Osteocyte (in vitro differentiated cells): ENCODE measurements at regions not wholly inside any gene's neighbourhood (a gene's known extent, or its start where the extent isn't known, plus 50 kb on each side); places are given as distances from the start of the nearest gene placed in this dataset.

Experiments
- DNase-seq: peaks from one replicate; pipeline ENCODE4 v3.0.0; 2021; ENCODE audit warnings: mixed read lengths; ENCODE audit not compliant: unreplicated experiment; ENCODE audit errors: extremely low spot score
- H3K27ac Mint-ChIP-seq: one replicate; pipeline ENCODE4 v1.8.0; 2021; ENCODE audit warnings: mild to moderate bottlenecking, mixed read lengths; ENCODE audit not compliant: unreplicated experiment
- H3K27me3 Mint-ChIP-seq: one replicate; pipeline ENCODE4 v1.8.0; 2021; ENCODE audit warnings: mixed read lengths; ENCODE audit not compliant: unreplicated experiment
- H3K36me3 Mint-ChIP-seq: one replicate; pipeline ENCODE4 v1.8.0; 2021; ENCODE audit warnings: mixed read lengths; ENCODE audit not compliant: unreplicated experiment
- H3K4me1 Mint-ChIP-seq: one replicate; pipeline ENCODE4 v1.8.0; 2021; ENCODE audit warnings: mixed read lengths; ENCODE audit not compliant: unreplicated experiment
- H3K4me3 Mint-ChIP-seq: one replicate; pipeline ENCODE4 v1.8.0; 2021; ENCODE audit warnings: mild to moderate bottlenecking, moderate library complexity, mixed read lengths; ENCODE audit not compliant: unreplicated experiment
- H3K9me3 Mint-ChIP-seq: one replicate; pipeline ENCODE4 v1.8.0; 2021; ENCODE audit warnings: mixed read lengths; ENCODE audit not compliant: unreplicated experiment
- TF ChIP-seq, protein P1 (sequence below): fragments of 200-600 bp; sonication (generic); IDR thresholded peaks from 2 replicates; pipeline ENCODE4 v1.5.0; 2021; ENCODE audit warnings: antibody characterized with exemption, mild to moderate bottlenecking, moderate library complexity

GRCh38 chr1:190540366-190540765 lies 62.7 kb upstream of the BRINP3 start:
- Mint-ChIP-seq H3K27me3 (no peaks in the 10 kb centered on the region), H3K36me3 (no peaks in the 10 kb centered on the region), H3K4me1 (no peaks in the 10 kb centered on the region), H3K4me3 (no peak overlapping the region), H3K27ac (no peak overlapping the region), H3K9me3 (peaks cover 11% of the 10 kb centered on the region)
- TF ChIP-seq, protein P1, sequence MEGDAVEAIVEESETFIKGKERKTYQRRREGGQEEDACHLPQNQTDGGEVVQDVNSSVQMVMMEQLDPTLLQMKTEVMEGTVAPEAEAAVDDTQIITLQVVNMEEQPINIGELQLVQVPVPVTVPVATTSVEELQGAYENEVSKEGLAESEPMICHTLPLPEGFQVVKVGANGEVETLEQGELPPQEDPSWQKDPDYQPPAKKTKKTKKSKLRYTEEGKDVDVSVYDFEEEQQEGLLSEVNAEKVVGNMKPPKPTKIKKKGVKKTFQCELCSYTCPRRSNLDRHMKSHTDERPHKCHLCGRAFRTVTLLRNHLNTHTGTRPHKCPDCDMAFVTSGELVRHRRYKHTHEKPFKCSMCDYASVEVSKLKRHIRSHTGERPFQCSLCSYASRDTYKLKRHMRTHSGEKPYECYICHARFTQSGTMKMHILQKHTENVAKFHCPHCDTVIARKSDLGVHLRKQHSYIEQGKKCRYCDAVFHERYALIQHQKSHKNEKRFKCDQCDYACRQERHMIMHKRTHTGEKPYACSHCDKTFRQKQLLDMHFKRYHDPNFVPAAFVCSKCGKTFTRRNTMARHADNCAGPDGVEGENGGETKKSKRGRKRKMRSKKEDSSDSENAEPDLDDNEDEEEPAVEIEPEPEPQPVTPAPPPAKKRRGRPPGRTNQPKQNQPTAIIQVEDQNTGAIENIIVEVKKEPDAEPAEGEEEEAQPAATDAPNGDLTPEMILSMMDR = no peak
- no peak for DNase-seq

GRCh38 chr1:190551638-190552037 lies 74.0 kb upstream of the BRINP3 start:
- Mint-ChIP-seq H3K4me3 (no peak overlapping the region), H3K36me3 (peaks cover 2% of the 10 kb centered on the region), H3K27me3 (no peaks in the 10 kb centered on the region), H3K4me1 (peaks cover 3% of the 10 kb centered on the region), H3K9me3 (peaks cover 6% of the 10 kb centered on the region), H3K27ac (no peak overlapping the region)
- no peak for DNase-seq
- TF ChIP-seq, protein P1 = no peak

- no peaks in the 10 kb centered on the region for H3K27me3 Mint-ChIP-seq
- no peaks in the 10 kb centered on the region for H3K36me3 Mint-ChIP-seq
- H3K4me1 Mint-ChIP-seq = no peaks in the 10 kb centered on the region
- peaks cover 11% of the 10 kb centered on the region for H3K9me3 Mint-ChIP-seq
- H3K4me3 Mint-ChIP-seq = no peak overlapping the region
- DNase-seq = no peak
- H3K27ac Mint-ChIP-seq = no peak overlapping the region
- TF ChIP-seq, protein P1 = no peak
Observed at GRCh38 chr1:190560161-190560681, 82.6 kb upstream of the BRINP3 start.

DNA sequence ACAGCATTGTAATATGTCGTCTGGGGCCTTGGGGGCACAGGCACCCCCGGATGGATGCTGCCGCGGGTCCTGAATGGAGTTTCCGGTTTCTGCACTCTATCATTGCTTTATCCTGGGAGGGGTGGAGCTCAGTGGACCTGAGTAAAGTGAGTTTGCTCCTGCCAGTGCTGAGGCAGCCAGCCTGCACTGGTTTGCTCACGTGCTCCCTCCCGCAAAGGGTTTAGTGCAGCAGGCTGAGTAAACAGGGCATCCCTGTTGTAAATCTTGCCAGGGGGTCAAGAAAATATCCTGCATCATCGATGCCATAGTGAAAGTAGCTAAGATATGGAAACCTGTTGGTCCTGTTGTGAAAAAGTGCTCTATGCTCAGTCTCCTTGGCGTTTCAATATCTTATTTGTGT lies 85.6 kb upstream of the BRINP3 start:
- no peak overlapping the region for H3K4me3 Mint-ChIP-seq
- H3K36me3 Mint-ChIP-seq = no peaks in the 10 kb centered on the region
- no peak overlapping the region for H3K27ac Mint-ChIP-seq
- DNase-seq = no peak
- H3K27me3 Mint-ChIP-seq = no peaks in the 10 kb centered on the region
- TF ChIP-seq, protein P1 = no peak
- H3K4me1 Mint-ChIP-seq = no peaks in the 10 kb centered on the region
- H3K9me3 Mint-ChIP-seq = peaks cover 11% of the 10 kb centered on the region

DNA sequence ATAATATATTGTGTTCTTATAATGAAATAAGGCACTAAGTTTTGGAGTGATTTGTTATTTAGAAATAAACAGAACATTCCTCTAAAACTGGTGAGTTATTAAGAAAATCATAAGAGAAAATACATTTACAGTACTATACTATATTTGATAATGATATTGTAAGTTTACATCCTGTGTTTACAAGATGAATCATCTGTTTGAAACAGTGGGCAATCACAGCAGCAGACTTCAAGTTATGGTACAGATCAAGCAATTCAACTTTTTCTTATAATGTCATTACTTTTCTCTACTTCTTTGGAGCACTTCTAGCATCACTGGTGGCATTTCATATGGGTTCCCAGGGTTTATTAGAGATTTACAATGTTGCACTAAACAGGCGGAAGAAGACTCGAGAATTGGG lies 86.5 kb upstream of the BRINP3 start:
- Mint-ChIP-seq H3K27ac (no peak overlapping the region), H3K4me1 (no peaks in the 10 kb centered on the region), H3K27me3 (no peaks in the 10 kb centered on the region), H3K36me3 (no peaks in the 10 kb centered on the region), H3K9me3 (peaks cover 11% of the 10 kb centered on the region), H3K4me3 (no peak overlapping the region)
- DNase-seq = no peak
- TF ChIP-seq, protein P1 = no peak
